Coronary artery (tissue), 2 donors: ENCODE measurements at regions not wholly inside any gene's neighbourhood (a gene's known extent, or its start where the extent isn't known, plus 50 kb on each side); places are given as distances from the start of the nearest gene placed in this dataset.

Source experiments
- DNase-seq: peaks from one replicate; pipeline ENCODE4 v3.0.0-alpha.2; 2017; ENCODE audit warnings: low spot score
- H3K27ac ChIP-seq, 2 donors: fragments of 200-600 bp; sonication (generic); one replicate each; pipeline ENCODE4 v1.5.1; 2016 to 2019
- H3K4me3 ChIP-seq: fragments of 200-600 bp; sonication (generic); 2 replicates; pipeline ENCODE4 v1.5.1; 2016; ENCODE audit warnings: mild to moderate bottlenecking, moderate library complexity
- CTCF ChIP-seq: fragments of 200-600 bp; sonication (generic); IDR thresholded peaks from one replicate; pipeline ENCODE4 v1.5.1; 2019; ENCODE audit warnings: antibody characterized with exemption

- H3K27ac ChIP-seq = no peak overlapping the region
- peak; percentile 56 for DNase-seq
- no peak for TF ChIP-seq CTCF
Observed at GRCh38 chr20:60579941-60580515, 621.8 kb downstream of the CDH26 start.

GRCh38 chr20:60581606-60582115 is 623.4 kb downstream of the CDH26 start:
- Histone ChIP-seq H3K27ac (no peak overlapping the region), H3K4me3 (no peak overlapping the region)
- no peak for TF ChIP-seq CTCF
- DNase-seq = peak; percentile 54

More at GRCh38 chr20:60579941-60580515, 621.8 kb downstream of the CDH26 start:
- no peak overlapping the region for H3K4me3 ChIP-seq

- Histone ChIP-seq H3K27ac (no peak overlapping the region), H3K4me3 (no peak overlapping the region)
- no peak for TF ChIP-seq CTCF
- no peak for DNase-seq
Observed at GRCh38 chr20:60583741-60584140, 625.5 kb downstream of the CDH26 start.

GRCh38 chr20:60584221-60584620 is 626.0 kb downstream of the CDH26 start:
- TF ChIP-seq CTCF = no peak

GRCh38 chr20:60585651-60586050 is 627.4 kb downstream of the CDH26 start:
- no peak for DNase-seq
- no peak for TF ChIP-seq CTCF
- H3K27ac ChIP-seq = no peak overlapping the region
- H3K4me3 ChIP-seq = no peak overlapping the region

More at GRCh38 chr20:60584221-60584620, 626.0 kb downstream of the CDH26 start:
- H3K4me3 ChIP-seq = no peak overlapping the region
- DNase-seq = no peak
- no peak overlapping the region for H3K27ac ChIP-seq

GRCh38 chr20:60586269-60587050 is 628.2 kb downstream of the CDH26 start:
- no peak overlapping the region for H3K27ac ChIP-seq
- TF ChIP-seq CTCF = no peak
- DNase-seq = no peak
- H3K4me3 ChIP-seq = no peak overlapping the region

GRCh38 chr20:60587986-60588385 is 629.8 kb downstream of the CDH26 start:
- no peak for DNase-seq
- no peak overlapping the region for H3K4me3 ChIP-seq
- TF ChIP-seq CTCF = no peak
- no peak overlapping the region for H3K27ac ChIP-seq
